K562 (cell line): ENCODE measurements at regions not wholly inside any gene's neighbourhood (a gene's known extent, or its start where the extent isn't known, plus 50 kb on each side); places are given as distances from the start of the nearest gene placed in this dataset.
A peak's percentile ranks its signal among the peaks of the same experiment; 100 is the strongest.

Experiments
- MTA1 ChIP-seq: fragments of 450-650 bp; IDR thresholded peaks from 2 replicates; pipeline ENCODE4 v1.6.1; 2017; ENCODE audit warnings: borderline replicate concordance
- SP1 ChIP-seq: sonication (generic); formaldehyde crosslinking; IDR thresholded peaks from 2 replicates; pipeline ENCODE4 v1.8.1; 2022; ENCODE audit warnings: mild to moderate bottlenecking, missing genetic modification reagents
- TF ChIP-seq, protein P1 (sequence below), 2 experiments: fragments of 450-650 bp; formaldehyde crosslinking in 1 of 2; IDR thresholded peaks; 2 replicates each; pipeline versions ENCODE4 v1.4.0 to v1.6.1; 2014 to 2020; ENCODE audit warnings: mild to moderate bottlenecking in 2 of 2, borderline replicate concordance in 1 of 2, low read depth in 1 of 2
- TF ChIP-seq, protein P2 (sequence below), 2 experiments: fragments of 450-650 bp in 1 of 2; sonication (generic) in 1 of 2; formaldehyde crosslinking in 1 of 2; IDR thresholded peaks; 2 replicates each; pipeline versions ENCODE4 v1.7.1 to v1.9.0; 2016 to 2022; ENCODE audit warnings: inconsistent platforms in 1 of 2, mild to moderate bottlenecking in 1 of 2, missing genetic modification reagents in 1 of 2
- TF ChIP-seq, protein P3 (sequence below): fragments of 150-350 bp; IDR thresholded peaks from 2 replicates; pipeline ENCODE4 v1.6.1; 2014; ENCODE audit warnings: low read depth, mild to moderate bottlenecking, low read length, borderline replicate concordance

DNA sequence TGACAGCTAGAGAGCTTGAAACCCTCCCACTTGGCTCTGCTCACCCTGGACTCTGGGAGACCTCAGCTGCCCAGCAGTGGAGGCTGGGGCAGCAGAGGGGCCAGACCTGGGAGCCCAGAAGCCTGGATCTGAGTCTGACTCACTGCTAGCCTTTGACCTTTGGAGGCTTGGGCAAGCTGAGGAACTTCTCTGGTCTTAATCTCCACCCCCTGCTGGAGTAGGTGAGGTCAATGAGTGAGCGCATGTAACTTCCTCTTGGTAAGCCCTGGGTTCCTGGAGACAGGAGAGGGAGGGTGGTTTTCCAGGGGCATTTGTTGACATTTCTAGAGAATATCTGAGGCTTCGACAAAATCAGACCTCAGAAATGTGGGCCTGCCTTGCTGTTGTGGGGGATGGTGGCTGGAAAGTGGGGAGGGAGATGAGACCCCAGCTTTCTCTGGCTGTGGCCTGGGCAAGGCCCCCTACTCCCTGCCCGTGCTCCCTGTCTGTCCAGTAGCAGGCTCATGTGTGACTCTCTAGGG lies 73.0 kb upstream of the YWHAQ start (continued):
- TF ChIP-seq, protein P1, sequence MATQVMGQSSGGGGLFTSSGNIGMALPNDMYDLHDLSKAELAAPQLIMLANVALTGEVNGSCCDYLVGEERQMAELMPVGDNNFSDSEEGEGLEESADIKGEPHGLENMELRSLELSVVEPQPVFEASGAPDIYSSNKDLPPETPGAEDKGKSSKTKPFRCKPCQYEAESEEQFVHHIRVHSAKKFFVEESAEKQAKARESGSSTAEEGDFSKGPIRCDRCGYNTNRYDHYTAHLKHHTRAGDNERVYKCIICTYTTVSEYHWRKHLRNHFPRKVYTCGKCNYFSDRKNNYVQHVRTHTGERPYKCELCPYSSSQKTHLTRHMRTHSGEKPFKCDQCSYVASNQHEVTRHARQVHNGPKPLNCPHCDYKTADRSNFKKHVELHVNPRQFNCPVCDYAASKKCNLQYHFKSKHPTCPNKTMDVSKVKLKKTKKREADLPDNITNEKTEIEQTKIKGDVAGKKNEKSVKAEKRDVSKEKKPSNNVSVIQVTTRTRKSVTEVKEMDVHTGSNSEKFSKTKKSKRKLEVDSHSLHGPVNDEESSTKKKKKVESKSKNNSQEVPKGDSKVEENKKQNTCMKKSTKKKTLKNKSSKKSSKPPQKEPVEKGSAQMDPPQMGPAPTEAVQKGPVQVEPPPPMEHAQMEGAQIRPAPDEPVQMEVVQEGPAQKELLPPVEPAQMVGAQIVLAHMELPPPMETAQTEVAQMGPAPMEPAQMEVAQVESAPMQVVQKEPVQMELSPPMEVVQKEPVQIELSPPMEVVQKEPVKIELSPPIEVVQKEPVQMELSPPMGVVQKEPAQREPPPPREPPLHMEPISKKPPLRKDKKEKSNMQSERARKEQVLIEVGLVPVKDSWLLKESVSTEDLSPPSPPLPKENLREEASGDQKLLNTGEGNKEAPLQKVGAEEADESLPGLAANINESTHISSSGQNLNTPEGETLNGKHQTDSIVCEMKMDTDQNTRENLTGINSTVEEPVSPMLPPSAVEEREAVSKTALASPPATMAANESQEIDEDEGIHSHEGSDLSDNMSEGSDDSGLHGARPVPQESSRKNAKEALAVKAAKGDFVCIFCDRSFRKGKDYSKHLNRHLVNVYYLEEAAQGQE (IDR thresholded peaks at IDR 0.05; ENCODE audit: borderline replicate concordance): peak; percentile 46; the same call in 1 of the 2 replicates
- TF ChIP-seq, protein P1 (CRISPR knock-in tag; IDR thresholded peaks at IDR 0.05; ENCODE audit: low read depth): no peak
- peak; percentile 25; the same call in 1 of the 2 replicates for TF ChIP-seq MTA1
- TF ChIP-seq SP1 (CRISPR knock-in tag): no peak
- TF ChIP-seq, protein P2, sequence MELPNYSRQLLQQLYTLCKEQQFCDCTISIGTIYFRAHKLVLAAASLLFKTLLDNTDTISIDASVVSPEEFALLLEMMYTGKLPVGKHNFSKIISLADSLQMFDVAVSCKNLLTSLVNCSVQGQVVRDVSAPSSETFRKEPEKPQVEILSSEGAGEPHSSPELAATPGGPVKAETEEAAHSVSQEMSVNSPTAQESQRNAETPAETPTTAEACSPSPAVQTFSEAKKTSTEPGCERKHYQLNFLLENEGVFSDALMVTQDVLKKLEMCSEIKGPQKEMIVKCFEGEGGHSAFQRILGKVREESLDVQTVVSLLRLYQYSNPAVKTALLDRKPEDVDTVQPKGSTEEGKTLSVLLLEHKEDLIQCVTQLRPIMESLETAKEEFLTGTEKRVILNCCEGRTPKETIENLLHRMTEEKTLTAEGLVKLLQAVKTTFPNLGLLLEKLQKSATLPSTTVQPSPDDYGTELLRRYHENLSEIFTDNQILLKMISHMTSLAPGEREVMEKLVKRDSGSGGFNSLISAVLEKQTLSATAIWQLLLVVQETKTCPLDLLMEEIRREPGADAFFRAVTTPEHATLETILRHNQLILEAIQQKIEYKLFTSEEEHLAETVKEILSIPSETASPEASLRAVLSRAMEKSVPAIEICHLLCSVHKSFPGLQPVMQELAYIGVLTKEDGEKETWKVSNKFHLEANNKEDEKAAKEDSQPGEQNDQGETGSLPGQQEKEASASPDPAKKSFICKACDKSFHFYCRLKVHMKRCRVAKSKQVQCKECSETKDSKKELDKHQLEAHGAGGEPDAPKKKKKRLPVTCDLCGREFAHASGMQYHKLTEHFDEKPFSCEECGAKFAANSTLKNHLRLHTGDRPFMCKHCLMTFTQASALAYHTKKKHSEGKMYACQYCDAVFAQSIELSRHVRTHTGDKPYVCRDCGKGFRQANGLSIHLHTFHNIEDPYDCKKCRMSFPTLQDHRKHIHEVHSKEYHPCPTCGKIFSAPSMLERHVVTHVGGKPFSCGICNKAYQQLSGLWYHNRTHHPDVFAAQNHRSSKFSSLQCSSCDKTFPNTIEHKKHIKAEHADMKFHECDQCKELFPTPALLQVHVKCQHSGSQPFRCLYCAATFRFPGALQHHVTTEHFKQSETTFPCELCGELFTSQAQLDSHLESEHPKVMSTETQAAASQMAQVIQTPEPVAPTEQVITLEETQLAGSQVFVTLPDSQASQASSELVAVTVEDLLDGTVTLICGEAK (IDR thresholded peaks at IDR 0.05): 0 out of 2 replicates have a peak, but pooled peaks have one; percentile 22
- TF ChIP-seq, protein P2 (CRISPR knock-in tag; IDR thresholded peaks at IDR 0.05): no peak
- TF ChIP-seq, protein P3, sequence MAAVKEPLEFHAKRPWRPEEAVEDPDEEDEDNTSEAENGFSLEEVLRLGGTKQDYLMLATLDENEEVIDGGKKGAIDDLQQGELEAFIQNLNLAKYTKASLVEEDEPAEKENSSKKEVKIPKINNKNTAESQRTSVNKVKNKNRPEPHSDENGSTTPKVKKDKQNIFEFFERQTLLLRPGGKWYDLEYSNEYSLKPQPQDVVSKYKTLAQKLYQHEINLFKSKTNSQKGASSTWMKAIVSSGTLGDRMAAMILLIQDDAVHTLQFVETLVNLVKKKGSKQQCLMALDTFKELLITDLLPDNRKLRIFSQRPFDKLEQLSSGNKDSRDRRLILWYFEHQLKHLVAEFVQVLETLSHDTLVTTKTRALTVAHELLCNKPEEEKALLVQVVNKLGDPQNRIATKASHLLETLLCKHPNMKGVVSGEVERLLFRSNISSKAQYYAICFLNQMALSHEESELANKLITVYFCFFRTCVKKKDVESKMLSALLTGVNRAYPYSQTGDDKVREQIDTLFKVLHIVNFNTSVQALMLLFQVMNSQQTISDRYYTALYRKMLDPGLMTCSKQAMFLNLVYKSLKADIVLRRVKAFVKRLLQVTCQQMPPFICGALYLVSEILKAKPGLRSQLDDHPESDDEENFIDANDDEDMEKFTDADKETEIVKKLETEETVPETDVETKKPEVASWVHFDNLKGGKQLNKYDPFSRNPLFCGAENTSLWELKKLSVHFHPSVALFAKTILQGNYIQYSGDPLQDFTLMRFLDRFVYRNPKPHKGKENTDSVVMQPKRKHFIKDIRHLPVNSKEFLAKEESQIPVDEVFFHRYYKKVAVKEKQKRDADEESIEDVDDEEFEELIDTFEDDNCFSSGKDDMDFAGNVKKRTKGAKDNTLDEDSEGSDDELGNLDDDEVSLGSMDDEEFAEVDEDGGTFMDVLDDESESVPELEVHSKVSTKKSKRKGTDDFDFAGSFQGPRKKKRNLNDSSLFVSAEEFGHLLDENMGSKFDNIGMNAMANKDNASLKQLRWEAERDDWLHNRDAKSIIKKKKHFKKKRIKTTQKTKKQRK: no peak
